WTC11 (cell line): ENCODE measurements at regions not wholly inside any gene's neighbourhood (a gene's known extent, or its start where the extent isn't known, plus 50 kb on each side); places are given as distances from the start of the nearest gene placed in this dataset.

ENCODE experiments used
- CTCF ChIP-seq: fragments of 200-600 bp; IDR thresholded peaks from 2 replicates; pipeline ENCODE4 v1.8.0; 2022; ENCODE audit warnings: antibody characterized with exemption
- SMAD3 ChIP-seq: sonication (generic); formaldehyde crosslinking; IDR thresholded peaks from 2 replicates; pipeline ENCODE4 v1.8.0; 2022; ENCODE audit warnings: missing genetic modification reagents, mild to moderate bottlenecking, borderline replicate concordance
- SP1 ChIP-seq: sonication (generic); formaldehyde crosslinking; conservative IDR thresholded peaks from 2 replicates; pipeline ENCODE4 v1.8.1; 2022; ENCODE audit warnings: missing genetic modification reagents
- TEAD1 ChIP-seq: sonication (generic); formaldehyde crosslinking; IDR thresholded peaks from 2 replicates; pipeline ENCODE4 v1.8.0; 2022; ENCODE audit warnings: mild to moderate bottlenecking, missing genetic modification reagents
- TEAD4 ChIP-seq: sonication (generic); formaldehyde crosslinking; IDR thresholded peaks from 2 replicates; pipeline ENCODE4 v1.8.0; 2022; ENCODE audit warnings: mild to moderate bottlenecking, missing genetic modification reagents
- TF ChIP-seq, protein P1 (sequence below): sonication (generic); formaldehyde crosslinking; IDR thresholded peaks from 2 replicates; pipeline ENCODE4 v1.8.1; 2023; ENCODE audit warnings: mild to moderate bottlenecking, missing genetic modification reagents, moderate library complexity

DNA sequence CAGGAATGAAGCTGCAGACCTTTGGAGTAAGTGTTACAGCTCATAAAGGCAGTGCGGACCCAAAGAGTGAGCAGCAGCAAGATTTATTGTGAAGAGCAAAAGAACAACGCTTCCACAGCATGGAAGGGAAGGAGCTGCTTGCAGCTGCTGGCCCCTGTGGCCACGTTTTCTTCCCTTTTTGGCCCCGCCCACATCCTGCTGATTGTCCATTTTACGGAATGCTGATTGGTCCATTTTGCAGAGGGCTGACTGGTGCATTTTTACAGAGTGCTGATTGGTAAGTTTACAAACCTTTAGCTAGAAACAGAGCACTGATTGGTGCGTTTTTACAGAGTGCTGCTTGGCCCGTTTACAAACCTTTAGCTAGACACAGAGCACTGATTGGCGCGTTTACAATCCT lies 841.5 kb downstream of the CDH11 start:
- TF ChIP-seq TEAD1 (CRISPR knock-in tag) (no peak), CTCF (no peak), TEAD4 (CRISPR knock-in tag) (no peak), SMAD3 (CRISPR knock-in tag) (no peak), SP1 (CRISPR knock-in tag) (no peak)
- TF ChIP-seq, protein P1, sequence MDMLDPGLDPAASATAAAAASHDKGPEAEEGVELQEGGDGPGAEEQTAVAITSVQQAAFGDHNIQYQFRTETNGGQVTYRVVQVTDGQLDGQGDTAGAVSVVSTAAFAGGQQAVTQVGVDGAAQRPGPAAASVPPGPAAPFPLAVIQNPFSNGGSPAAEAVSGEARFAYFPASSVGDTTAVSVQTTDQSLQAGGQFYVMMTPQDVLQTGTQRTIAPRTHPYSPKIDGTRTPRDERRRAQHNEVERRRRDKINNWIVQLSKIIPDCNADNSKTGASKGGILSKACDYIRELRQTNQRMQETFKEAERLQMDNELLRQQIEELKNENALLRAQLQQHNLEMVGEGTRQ: no peak
